GM23248 (cell line): ENCODE measurements at regions not wholly inside any gene's neighbourhood (a gene's known extent, or its start where the extent isn't known, plus 50 kb on each side); places are given as distances from the start of the nearest gene placed in this dataset.

ENCODE experiments used
- EZH2 ChIP-seq: fragments of 200-600 bp; sonication (generic); IDR thresholded peaks from 2 replicates; pipeline ENCODE4 v1.6.1; 2018; ENCODE audit warnings: antibody characterized with exemption, mild to moderate bottlenecking; ENCODE audit not compliant: insufficient read depth, poor library complexity, severe bottlenecking
- EZH2phosphoT487 ChIP-seq: fragments of 200-600 bp; sonication (generic); IDR thresholded peaks from 2 replicates; pipeline ENCODE4 v1.6.1; 2018; ENCODE audit warnings: antibody characterized with exemption, moderate library complexity, mild to moderate bottlenecking, low read depth; ENCODE audit not compliant: insufficient read depth

- TF ChIP-seq EZH2: no peak
- TF ChIP-seq EZH2phosphoT487: no peak
Measured at GRCh38 chrX:20382082-20382481, 115.4 kb upstream of the RPS6KA3 start.
